M059J (cell line): ENCODE measurements at regions not wholly inside any gene's neighbourhood (a gene's known extent, or its start where the extent isn't known, plus 50 kb on each side); places are given as distances from the start of the nearest gene placed in this dataset.

Source experiments
- DNase-seq: peaks from one replicate; pipeline ENCODE4 v3.0.0-alpha.2; 2012; ENCODE audit warnings: low read depth

DNA sequence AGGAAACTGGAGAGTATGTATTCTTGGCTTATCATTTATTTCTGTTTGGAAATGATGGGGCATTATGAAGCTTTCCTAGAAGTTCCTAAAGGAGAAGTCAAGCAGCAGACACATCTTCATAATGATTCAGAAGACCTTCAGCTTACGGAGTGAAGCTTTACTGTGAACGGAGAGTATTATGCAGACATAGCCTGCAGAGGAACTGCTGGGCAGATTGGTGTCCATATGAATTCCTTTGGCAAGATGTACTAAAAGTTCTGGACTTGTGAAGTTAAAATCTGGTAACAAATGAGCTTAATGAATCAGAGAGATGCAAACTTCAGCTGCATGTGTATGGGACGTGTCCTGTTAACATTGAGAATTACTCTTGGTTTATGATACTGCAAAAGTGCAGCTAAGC lies 60.1 kb downstream of the NABP1 start:
- no peak for DNase-seq

DNA sequence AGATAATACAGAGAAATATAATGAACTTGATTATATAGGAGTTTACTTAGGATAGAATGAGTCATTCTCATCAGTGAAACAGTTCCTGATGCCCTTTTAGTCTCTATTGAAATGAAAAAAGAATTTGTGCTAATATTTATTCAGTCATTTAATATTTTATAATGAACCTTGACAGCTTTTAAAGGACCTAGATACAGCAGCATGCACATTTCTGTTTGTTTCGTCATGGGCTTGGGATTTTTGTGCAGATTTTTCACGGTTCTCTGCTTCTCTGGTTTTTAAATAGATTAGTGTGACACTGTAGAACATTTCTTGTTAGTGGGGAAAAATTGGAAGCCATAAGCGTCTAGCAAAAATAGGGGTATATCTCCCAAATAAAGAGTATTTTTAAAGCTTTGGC lies 60.7 kb downstream of the NABP1 start:
- DNase-seq = no peak

DNA sequence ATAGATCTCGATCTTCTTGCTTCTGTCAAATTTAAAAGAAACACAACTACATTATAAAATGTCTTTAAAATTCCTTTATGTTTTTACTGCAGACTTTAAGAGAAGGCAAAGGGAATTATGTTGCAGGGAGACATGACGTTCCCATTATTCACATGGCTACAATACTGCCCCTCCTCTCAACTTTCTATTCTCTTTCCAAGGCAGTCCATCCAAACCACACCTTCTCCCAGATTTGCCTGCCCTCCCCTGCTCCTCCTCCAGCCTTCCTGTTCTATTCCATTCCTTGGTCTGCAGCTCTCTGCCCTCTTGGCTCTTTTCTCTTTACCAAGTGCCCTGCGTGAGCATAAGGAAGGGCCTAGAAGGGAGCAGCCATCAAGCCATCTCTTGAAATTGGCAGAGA lies 61.3 kb downstream of the NABP1 start:
- DNase-seq = no peak

DNA sequence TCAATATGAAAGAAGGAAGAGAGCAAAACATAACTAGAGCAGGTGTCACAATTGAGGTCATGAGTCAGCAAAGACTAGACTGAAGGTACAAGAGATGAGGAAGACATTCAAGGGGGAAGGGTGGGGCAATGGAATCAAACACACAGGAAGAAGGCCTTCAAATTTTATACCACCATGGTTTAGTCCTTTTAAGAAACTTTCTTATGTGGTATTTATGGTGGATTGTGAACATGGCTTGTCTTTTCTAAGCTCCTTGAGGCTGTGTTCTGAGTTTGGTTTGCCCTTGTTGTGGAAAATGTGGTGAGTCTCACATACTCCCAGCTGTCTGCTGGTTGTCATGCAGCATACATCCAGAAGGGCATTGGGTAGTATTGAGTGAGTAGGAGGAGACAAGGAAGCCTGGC lies 62.1 kb downstream of the NABP1 start:
- DNase-seq = no peak

DNA sequence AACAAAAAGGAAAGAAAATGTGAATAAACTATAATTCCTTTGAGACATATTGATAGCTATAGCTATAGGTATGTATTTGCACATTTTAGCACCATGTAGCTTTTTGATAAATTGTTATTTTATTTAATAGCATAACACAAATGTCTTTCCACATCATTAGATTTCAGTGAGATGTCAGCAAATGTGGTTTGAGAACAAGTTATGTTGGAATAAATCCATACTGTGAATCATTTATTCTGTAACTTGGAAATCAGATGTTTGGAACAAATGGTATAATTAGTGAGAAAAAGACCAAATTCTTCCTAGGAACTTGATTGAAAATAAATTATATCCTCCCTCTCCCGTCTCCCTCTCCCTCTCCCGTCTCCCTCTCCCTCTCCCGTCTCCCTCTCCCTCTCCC lies 62.8 kb downstream of the NABP1 start:
- no peak for DNase-seq

DNA sequence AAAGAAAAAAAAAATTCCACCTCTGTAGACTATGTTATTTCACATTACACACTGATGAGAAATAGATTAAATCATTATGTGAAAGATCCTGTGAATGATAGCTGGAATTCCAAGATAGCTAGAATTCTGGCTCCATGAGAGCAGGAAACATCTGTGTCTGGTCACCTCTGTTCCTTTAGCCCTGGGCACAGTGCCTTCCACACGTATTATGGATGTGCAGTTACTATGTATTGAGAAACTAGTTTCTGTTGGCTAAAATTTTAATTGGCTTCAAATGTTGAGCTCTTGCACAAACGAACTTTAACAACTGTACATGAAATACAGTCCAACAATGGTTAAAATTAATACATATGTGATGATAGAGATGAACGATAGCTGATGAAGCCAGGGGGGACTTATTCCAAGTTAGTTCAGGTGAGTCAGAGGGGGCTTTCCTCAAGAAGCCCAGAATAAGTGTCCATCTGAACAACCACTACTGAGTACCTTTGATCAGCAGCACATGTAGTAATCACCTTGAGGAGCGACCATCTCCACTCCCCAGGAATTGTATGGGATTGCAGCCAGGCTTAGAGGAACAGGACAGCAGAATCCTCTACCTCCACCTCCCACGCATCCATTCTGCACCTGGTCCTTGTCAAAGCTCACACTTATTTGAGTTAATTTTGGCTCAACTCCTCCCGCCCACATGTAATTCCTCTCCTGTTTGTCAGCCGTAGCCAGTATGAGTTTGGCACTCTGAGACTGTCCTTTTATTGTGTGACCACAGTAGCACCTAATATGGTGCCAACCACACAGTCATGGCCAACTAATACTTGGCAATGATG lies 68.6 kb downstream of the NABP1 start:
- peak; percentile 18 for DNase-seq

DNA sequence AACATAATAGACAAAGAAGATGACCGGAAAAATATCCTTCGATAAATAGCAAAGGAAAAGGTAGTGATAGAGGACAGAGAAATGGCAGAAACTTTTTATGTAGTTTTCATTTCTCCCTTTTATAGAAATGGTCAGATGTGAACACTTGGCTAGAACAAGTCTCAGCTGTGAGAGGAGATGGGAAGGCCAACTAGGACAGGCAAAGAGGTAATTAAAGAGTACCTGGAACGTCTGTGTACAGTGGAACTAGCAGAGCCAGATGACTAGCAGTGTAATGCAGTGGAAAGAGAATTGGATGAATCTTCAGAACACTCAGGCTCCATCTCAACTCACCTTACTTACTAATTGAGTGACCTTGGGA lies 69.2 kb downstream of the NABP1 start:
- no peak for DNase-seq

DNA sequence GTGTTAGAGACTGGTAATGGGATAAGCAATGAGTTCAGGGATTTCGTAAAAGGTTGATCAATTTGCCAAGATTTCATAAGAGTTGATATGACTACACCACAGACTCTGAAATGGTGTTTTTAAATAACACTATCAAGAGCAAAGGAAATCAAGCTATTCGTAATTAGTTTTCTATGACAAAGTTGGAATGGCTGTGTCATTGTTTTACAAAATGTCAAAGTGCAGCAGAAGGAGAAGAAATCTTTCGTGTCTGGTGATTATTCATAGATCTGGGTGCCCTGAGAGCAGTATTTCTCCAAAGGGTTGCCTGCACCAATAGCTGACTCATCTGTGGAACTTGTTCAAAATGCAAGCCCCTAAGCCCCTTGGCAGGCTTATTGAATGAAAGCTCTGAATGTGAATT lies 70.1 kb downstream of the NABP1 start:
- DNase-seq = peak; percentile 69

DNA sequence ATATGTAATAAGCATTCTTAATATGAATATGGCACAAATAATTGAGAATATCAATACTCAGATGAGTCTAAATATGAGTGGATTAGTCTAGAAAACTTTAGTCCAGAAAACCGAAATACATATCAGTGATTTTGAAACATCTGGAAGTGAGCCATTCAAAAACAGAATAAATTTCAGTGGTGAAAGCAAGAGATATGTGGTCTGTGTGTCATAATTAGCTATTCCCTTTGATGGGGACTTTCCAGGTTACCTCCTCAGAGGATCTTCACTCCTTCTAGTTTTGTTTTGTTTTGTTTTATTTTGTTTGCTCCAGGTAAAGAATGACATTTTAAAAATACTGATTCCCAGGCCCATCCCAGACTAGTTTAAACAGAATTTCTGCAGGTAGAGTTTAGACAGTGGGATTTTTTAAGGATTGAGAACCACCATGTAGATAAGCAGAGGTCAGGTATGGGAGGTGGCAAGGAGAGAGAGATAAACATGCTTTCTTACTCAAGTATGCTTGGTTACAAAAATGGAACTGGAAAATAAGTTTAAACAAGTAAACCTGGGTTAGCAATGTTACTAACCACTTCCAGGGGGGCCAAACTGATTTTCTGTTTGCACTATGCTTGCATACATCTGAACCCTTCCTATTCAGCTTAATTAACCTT lies 70.7 kb downstream of the NABP1 start:
- DNase-seq = peak; percentile 49

DNA sequence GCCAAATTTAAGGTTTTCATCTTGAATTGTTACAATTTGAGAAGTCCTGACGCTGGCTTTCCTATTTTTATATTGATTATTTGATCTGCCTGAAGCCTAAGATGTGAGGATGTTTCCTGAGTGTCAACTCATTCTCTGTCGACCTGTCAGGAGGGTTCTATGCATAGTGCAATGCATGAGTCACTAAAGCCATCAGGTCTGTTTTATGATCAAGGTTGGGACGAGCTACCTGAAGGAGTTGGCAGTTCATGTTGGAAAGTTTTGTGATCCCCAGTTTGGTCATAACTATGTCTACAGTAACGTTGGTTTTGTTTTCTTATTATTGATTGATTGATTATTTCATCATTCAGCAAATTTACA lies 71.2 kb downstream of the NABP1 start:
- no peak for DNase-seq

DNA sequence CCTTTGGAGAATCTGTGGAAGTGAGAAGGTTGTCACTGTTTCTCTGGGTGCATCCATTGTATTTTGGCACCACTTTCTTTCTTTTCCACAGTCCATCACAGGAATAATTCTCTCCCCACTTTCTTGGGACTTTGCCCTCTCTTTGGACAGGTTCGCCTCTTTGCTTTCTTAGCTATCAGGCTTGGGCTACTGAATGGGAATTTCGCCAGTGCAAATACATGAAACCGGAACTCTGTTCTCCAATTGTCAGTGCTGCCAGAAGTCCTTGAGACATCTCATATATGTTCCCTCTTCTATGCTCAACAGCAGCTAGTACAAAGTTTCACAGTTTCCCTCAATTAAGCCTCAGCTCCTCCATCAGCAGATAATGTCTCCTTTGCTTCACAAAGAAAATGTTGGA lies 76.2 kb downstream of the NABP1 start:
- DNase-seq = no peak

DNA sequence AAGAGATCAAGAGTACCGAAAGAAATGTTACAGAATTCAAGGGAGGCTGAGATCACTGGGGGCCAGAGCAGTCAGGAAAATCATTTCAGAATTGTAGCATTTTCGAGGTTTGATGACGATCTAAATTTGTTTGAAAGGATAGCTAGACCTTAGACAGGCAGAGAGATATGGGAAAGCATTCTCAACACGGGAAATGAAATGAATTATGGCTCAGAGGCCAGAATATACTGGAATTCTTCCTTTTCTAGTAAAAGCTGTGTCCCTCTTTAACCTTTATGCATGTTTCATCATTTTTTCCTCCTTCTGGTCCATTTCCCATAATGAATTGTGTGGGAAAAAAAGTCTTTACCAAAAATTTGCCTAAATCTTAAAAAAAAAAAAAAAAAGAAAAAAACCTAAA lies 78.8 kb downstream of the NABP1 start:
- no peak for DNase-seq

DNA sequence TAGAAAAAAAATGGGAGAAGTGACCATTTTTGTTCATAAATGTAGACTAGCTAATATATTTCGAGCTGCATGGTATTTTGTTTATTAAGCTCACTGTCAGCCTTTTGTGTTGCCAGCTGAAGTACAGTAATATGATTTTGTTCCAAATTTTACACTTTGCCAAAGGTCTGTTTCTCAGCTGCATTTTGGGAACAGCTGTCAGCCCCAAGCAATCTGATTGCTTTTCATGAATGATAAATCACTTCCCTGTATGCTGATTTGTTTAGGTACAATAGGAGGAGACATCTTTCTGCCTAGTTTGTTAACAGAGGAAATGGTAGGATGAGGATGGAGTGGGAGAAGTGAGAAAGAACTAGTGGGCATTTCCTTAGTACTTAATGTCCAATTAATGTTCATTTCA lies 79.3 kb downstream of the NABP1 start:
- DNase-seq = no peak

DNA sequence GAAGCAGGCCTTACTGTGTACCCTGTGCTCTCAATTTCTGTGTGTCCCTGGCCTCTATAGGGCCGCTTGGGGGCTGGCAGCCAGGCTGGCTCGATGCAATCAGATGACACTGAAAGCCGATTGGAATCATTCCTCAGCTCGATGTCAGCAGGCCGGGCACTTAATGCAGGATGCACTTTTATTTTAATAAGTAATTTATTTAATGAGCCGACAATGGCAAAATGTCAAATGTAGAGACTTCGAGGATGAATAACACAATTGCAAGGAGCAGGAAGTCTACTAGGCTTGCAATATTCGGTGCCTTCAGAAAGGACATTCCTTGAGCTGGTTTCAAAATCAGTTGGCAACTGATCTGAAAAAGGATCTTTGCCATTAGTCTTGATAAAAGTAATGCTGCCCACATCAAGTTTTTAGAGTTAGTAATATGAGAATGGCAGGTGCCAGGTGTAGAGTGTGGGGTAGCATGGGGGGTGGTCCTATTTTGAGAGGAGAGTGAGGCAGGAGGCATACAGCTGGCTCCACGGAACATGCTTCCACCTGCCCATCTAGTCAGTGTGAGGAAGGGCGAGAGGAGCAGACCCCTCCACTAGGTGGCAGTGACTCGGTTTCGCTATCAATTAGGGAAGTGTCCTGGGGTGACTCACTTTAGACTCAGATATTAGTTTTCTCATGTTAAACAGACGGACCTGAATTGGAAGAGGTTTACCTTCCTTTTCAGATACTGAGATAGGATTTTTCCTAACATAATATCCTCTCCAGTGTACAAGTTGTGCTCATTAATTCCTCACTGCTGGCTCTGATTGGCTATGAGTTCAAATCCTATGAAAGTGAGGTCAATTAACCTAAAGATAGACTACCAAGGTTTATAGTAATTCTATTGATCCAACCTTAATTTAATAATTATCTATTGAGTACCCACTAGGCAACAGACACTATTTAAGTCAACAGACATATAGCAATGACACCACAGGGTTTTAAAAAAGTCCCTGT lies 80.9 kb downstream of the NABP1 start:
- DNase-seq = peak; percentile 79

DNA sequence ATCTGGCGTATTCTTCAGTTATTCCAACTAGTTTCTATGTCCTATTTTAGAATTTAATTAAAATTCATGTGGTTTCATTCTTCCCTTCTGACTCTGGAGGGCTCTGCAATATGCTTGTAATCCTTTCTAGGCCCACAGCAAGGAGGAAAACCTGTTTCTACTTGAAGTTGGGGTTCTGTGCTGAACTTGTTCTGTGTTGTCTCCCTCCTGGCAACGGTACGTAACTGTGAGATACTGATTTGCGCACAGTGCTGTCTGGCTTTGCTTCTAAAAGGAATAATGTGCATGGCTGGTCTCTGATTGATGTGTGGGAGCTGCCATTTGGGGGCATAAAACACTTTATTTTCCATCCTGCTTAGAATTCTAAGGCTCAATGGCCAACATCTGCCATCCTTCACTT lies 81.7 kb downstream of the NABP1 start:
- DNase-seq = no peak

DNA sequence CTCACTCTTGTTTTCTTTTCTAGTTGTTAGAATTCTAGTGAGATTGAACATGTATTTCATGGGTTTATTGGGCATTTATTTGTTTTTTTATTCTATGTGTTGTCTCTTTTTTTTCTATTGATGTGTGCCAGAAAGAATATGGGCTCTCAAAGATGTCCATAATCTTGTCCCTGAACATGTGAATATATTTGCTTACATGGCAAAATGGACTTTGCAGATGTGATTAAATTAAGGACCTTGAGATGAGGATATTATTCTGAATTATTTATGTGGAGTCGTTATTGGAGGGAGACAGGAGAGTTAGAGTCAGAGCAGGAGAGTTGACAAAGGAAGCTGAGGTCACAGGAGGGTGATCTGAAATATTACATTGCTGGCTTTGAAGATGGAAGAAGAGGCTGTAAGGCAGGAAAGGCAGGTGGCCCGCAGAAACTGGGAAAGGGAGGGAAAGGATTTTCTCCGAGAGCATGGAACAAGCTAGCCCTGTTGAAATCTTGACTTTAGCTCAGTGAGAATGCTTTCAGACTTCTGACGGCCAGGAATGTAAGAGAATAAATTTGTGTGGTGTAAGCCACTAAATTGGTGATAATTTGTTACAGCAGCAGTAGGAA lies 82.8 kb downstream of the NABP1 start:
- DNase-seq = no peak

DNA sequence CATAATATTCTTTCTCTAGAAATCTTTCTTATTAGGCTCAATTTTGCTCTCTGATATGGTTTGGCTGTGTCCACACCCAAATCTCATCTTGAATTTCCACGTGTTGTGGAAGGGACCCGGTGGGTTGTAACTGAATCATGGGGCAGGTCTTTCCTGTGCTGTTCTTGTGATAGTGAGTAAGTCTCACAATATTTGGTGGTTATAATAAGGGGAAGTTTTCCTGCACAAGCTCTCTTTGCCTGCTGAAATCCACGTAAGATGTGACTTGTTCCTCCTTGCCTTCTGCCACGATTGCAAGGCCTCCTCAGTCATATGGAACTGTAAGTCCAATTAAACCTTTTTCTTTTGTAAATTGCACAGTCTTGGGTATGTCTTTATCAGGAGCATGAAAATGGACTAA lies 73.8 kb downstream of the CAVIN2 start:
- no peak for DNase-seq

DNA sequence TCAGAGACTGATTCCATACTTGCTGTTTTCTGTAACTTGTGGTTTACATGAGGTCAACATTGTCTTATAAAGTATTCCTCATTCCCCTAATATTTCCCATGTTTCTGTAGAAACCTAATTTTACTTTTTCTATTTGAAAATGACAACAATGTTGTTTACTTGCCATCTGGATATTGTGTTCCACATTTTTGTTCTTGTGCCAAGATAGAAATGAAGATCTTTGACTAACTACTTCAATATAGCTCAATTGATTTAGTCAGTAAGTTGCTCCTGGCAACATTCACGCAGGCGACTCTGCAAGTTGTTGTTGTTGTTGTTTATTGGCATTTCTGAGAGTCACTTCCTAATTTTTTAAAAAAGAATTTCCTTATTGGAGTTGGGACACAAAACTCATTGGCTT lies 69.5 kb downstream of the CAVIN2 start:
- no peak for DNase-seq

DNA sequence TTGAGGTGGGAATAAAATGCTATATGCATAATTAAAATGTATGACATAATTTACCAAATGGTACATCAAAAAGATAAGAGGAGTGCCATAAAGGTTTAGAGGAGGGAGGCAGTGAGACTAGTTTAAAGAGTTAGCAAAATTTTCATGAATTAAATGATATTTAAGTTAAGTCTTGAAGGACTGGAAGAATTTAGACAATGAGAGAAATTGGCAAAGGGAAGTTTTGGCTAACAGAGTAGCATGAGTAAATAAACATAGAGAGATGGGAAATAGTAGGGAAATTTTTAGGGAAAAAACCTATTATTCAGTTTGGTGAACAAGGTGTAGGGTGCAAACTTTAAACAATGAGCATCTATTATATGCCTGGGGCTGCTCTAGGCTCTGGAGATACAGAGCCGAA lies 68.8 kb downstream of the CAVIN2 start:
- no peak for DNase-seq

DNA sequence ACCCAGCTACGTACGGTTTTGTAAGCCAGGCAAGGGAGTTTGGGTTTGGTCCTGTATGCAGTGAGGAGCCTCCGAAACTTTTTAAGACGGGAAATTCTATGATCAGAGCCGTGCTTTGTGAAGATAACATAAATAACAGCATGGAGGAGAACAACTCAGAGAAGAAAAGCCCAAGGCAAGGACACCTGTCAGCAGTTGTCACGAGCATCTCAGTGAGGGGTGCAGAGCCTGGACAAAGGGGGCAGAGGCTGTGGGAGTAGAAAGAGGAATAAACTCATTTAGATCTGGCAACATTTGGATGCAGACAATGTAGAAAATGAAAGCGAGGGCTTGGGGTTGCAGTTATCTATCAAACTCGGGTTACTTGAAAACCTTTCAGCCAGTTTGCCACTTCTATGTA lies 64.5 kb downstream of the CAVIN2 start:
- DNase-seq = no peak

DNA sequence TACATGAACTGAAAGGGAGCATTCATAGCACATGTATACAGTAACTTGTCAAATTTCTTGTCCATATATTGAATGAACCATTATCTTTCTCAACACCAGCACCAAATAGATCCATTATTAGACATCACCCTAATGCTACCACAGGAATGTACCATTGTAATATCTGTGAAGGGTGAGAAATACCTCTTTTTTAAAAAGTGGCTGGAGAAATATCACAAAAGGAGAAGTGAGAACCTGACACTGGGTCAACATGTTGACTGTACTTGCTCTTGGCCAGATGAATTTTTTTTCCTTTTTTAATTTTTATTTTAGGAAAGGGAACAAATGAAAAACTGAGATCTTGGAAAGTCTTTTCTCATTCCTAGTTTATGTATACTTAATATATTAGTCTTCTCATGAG lies 63.5 kb downstream of the CAVIN2 start:
- no peak for DNase-seq
